ENCODE measurements at regions not wholly inside any gene's neighbourhood (a gene's known extent, or its start where the extent isn't known, plus 50 kb on each side); places are given as distances from the start of the nearest gene placed in this dataset.

DNA sequence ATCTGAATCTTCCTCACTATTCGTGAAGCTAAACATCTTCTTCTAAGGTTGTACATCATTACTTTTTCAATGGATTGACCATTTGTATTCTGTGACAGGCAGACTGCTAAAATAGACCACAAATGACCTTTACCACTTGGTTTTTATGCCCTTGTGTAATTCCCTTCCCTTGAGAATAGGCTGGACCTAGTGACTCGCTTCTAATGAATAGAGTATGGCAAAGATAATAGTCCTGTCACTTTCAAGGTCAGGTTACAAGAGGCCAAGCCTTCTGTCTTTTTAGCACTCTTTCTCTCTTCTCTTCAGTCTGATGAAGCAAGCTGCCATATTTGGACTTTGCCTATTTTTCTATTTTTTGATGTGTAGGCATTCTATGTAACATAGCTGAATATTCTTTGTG is 492.9 kb downstream of the SOX6 start:
- no peaks in the 10 kb centered on the region for H3K27me3 ChIP-seq
- 25 to 32% (median 28%) methylated on average over 2 of the region's 2 CpGs for WGBS, 4 donors
- no peaks in the 10 kb centered on the region for H3K4me1 ChIP-seq (replicated peaks in 1 of 2)
- intact Hi-C loops (cut with DNase I) = no loop called here
- TF ChIP-seq POLR2A (IDR thresholded peaks at IDR 0.05) = no peak
- TF ChIP-seq, protein P1, sequence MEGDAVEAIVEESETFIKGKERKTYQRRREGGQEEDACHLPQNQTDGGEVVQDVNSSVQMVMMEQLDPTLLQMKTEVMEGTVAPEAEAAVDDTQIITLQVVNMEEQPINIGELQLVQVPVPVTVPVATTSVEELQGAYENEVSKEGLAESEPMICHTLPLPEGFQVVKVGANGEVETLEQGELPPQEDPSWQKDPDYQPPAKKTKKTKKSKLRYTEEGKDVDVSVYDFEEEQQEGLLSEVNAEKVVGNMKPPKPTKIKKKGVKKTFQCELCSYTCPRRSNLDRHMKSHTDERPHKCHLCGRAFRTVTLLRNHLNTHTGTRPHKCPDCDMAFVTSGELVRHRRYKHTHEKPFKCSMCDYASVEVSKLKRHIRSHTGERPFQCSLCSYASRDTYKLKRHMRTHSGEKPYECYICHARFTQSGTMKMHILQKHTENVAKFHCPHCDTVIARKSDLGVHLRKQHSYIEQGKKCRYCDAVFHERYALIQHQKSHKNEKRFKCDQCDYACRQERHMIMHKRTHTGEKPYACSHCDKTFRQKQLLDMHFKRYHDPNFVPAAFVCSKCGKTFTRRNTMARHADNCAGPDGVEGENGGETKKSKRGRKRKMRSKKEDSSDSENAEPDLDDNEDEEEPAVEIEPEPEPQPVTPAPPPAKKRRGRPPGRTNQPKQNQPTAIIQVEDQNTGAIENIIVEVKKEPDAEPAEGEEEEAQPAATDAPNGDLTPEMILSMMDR (IDR thresholded peaks at IDR 0.05) = no peak
- H3K36me3 ChIP-seq (replicated peaks in 1 of 2) = no peaks in the 10 kb centered on the region
- DNase-seq = no peak
- H3K9me3 ChIP-seq (replicated peaks in 1 of 3) = no peaks in the 10 kb centered on the region
- H3K4me3 ChIP-seq = no peak overlapping the region
- no peak overlapping the region for H3K27ac ChIP-seq

DNA sequence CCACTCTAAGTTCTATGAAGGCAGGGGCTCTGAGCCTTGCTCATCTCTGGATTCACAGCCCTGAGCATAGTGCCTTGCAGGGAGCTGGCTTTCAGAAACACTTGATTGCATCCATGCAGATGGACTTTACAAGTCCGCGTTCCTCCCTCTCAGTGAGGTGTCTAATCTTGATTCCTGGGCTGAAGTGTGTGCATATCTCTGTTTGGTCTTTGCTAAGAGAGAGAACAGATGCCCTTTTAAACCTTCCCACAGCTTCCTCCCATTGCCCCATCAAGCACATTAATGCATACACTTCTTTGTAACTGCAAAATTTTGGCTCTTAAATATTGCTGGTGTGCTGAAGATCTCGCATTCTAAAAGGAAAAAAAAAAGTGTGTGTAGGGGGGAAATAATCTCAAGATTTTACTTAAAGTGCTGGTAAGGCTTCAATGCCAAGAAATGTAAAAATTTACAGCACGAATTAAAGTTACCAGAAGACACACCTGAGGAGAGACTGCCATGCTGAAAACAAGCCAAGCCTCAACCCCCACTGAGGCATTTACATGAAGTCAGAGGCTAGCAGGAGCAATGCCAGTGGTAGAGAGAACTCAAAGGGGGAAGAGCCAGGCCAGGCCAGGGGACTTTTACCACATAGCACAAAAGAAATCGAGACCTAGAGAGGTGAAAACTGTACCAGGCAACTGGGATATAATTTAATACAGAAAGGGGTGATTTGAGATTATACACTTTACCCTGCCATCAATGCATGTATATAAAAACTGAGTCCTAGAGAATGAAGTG is 492.1 kb downstream of the SOX6 start:
- intact Hi-C loops (cut with DNase I) = no loop called here
- WGBS, 4 donors = 85 to 92% (median 91%) methylated on average over 5 of the region's 5 CpGs
- Histone ChIP-seq H3K4me3 (no peak overlapping the region), H3K4me1 (replicated peaks in 1 of 2) (no peaks in the 10 kb centered on the region), H3K9me3 (replicated peaks in 1 of 3) (no peaks in the 10 kb centered on the region), H3K36me3 (replicated peaks in 1 of 2) (no peaks in the 10 kb centered on the region), H3K27me3 (no peaks in the 10 kb centered on the region), H3K27ac (no peak overlapping the region)
- DNase-seq = no peak
- no peak for TF ChIP-seq POLR2A (IDR thresholded peaks at IDR 0.05)
- TF ChIP-seq, protein P1 (IDR thresholded peaks at IDR 0.05) = no peak

DNA sequence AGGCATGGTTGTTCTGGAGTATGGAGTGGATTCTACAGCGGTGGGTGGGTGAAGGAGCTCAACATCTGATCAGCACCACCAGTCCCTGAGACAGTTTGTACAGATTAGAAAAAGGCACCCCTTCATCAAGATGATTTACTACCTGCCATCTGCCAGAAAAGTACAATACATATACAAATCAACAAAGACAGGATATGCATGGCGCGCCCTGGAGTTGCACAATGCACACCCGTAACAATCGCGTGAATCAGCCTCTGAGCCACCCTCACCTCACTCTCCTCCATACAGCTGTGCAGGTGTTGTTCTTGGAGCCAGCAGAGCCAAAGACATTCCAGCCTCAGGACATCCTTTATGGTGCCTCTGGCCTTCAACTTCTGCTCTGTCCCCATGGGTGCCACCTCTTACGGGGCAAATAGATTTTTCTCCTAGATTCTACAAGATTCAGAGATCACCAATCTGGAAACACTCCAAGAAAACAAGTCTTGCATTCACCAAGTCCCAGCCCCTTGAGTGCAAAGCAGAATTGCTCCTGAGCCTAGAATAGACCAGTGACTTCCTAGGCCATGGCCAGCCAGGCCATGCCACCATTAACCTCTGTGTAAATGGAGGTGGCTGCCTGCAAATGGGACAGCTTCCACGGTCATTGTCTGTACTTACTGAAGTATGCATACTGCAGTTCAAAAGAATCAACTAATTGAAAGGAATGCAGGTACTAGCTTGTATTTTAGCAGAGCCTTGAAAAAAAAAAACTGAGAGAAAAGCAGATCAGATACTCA is 490.9 kb downstream of the SOX6 start:
- TF ChIP-seq, protein P1 (IDR thresholded peaks at IDR 0.05) = no peak
- intact Hi-C loops (cut with DNase I) = no loop called here
- no peaks in the 10 kb centered on the region for H3K4me1 ChIP-seq (replicated peaks in 1 of 2)
- H3K27me3 ChIP-seq = no peaks in the 10 kb centered on the region
- WGBS, 4 donors = 86 to 93% (median 92%) methylated on average over 8 of the region's 8 CpGs
- H3K36me3 ChIP-seq (replicated peaks in 1 of 2) = no peaks in the 10 kb centered on the region
- no peak overlapping the region for H3K4me3 ChIP-seq
- H3K9me3 ChIP-seq (replicated peaks in 1 of 3) = no peaks in the 10 kb centered on the region
- no peak overlapping the region for H3K27ac ChIP-seq
- no peak for DNase-seq

DNA sequence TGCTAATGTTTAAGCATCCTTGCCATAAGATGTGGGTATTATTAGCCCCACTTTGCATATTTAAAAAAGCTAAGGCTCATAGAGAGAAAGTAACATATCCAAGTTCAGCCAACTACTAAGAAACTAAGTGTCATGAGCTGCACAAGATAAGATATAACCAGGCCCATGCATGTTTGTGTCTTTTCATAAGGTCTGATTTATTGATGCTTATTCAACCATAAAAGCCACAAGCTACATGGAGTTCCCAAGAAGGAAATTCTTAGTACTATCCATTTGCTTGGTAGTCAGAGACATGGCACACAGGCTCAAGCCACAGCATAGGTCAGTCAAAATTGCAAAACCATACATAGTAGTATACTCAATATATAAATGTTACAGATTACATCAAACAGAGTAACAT is 488.5 kb downstream of the SOX6 start:
- no peaks in the 10 kb centered on the region for H3K4me1 ChIP-seq (replicated peaks in 1 of 2)
- H3K4me3 ChIP-seq = no peak overlapping the region
- intact Hi-C loops (cut with DNase I) = no loop called here
- no peak for DNase-seq
- no peaks in the 10 kb centered on the region for H3K36me3 ChIP-seq (replicated peaks in 1 of 2)
- no peak overlapping the region for H3K27ac ChIP-seq
- TF ChIP-seq, protein P1 (IDR thresholded peaks at IDR 0.05) = no peak
- no peak for TF ChIP-seq POLR2A (IDR thresholded peaks at IDR 0.05)
- no peaks in the 10 kb centered on the region for H3K9me3 ChIP-seq (replicated peaks in 1 of 3)
- no peaks in the 10 kb centered on the region for H3K27me3 ChIP-seq
